CD4-positive, alpha-beta T cell treated with Interleukin-1 beta for 1 hour (primary cell): ENCODE measurements at regions not wholly inside any gene's neighbourhood (a gene's known extent, or its start where the extent isn't known, plus 50 kb on each side); places are given as distances from the start of the nearest gene placed in this dataset.

Experiments
- DNase-seq, 2 donors: peaks; one replicate each; pipeline ENCODE4 v3.0.0-alpha.2; 2020 to 2022

GRCh38 chr12:11946161-11946560 is 124.6 kb upstream of the BCL2L14 start:
- no peak for DNase-seq

GRCh38 chr12:11947213-11947612 is 123.5 kb upstream of the BCL2L14 start:
- DNase-seq, result no peak

DNA sequence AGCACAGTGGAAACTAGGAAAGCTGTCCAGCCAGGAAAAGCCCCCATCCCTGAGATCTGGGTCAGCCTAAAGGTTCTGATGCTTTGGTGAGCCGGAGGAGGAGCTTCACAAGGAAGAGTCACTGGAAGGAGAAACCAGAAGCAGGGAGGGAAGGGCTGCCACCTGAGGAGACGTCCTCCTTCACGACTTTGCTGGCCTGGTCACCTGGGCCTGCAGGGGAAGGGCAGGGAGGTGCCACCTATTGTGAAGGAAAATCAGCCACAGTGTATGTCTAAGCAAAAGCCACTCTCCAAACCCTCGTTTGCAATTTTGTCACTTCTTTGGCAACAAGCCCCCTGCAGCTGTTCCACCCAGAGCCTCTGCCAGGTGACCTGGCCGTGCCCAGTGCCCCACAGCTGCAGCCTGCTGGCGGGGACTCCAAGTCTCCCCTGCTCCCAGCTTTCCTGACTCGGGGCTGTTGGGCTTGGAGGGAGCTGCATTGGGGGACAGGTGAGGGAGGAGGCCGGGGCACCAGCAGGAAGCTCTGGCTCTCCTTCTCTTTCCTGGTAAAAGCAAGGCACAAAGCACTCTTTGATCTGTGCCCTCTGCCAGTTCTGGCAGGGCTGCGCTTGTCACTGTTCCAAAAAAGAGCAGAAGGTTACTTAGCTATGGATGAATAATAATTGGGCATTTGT is 120.9 kb upstream of the BCL2L14 start:
- no peak for DNase-seq

DNA sequence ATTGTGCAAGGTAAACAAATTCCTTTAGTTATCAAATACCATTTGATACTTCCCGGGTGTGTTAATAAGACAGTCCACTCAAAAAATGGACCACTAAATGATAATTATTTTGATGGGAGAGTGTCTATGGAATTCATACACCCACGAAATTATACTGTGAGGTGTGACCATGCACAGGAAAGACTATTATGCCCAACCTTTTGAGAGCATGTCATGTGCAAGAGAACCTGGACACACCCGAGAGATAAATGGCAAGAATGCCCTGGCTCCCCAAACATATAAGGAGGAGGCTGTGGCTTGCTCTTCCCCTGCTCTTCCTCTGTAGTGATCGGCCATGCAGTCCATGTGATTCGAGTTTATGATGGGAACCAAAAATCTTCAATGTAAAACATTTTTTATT is 119.5 kb upstream of the BCL2L14 start:
- no peak for DNase-seq

DNA sequence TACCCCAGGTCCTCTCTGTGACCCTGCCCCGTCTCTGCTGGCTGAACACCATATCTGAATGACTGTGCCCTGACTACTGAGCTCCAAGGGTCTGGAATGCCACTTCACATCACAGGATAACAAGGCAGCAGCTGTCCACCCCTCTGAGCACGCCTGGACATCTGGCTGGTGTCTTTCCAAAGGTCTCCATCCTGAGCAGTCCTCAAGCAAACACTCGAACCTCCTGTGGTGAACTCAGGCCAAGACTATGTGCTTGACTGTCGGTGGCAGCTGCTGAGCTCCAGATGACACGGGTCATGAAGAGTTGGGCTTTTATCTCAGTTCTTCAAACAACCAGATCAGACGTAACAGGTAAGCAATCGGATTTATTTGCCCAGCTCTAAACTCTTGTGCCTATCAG is 117.2 kb upstream of the BCL2L14 start:
- no peak for DNase-seq

GRCh38 chr12:11954181-11954580 is 116.6 kb upstream of the BCL2L14 start:
- DNase-seq, result no peak

DNA sequence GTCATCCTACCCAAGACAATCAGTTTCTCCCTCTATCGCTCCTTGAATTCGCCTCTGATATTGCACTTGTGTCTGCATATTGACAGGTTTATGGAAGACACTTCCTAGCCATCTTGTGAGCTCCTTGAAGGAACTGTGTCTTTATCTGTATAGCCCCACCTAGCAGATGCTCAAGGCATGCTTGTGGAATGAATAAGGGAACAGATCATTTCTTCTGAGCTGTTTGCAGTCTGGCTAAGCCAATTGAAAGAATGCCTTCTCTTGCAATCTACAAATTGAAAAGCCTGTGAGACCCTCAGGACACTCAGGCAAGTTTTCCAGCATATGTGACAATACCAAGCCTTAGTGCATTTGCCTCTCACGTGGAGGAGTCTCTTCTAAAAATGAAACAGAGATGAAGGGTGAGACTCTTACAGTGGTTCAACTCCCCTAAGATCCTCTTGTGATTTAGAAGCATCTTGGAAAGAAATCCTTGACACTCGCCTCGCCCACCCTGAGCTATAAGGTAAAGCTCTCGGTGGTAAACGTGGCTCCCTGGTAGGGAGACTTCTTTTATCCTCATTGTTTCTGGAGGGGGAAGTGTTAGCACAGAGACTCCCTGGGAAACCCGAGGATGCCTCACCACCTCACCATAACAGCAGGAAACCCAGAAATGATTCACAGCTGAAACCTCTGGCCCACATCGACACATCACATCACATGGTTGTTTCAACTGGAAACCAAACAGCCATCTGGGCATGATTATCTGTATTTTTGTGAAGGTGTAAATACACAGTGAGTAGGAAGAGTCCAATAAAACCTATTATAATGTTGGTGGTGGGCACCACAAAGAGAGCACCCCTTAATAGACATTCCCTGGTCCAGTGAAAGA is 112.3 kb upstream of the BCL2L14 start:
- no peak for DNase-seq

GRCh38 chr12:11959117-11959823 is 111.5 kb upstream of the BCL2L14 start:
- no peak for DNase-seq

DNA sequence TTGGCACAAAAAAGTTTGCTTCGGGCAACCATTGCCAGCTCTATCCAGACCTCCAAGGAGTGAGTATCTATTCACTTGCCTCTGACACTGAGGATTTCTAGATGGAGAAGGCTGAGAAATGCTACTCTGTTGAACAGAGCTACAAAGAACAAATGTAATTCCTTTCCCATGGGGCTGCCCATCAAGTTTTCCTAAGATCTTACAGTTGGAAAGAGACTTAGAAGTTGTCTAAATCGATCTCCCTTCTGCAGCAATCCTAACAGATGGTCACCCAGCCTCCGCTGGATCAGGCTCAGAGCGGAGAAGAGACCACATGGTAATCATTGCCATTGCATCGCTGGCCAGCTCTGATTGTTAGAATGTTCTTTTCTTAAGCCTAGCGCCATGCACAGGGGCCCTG is 110.1 kb upstream of the BCL2L14 start:
- DNase-seq, result no peak

DNA sequence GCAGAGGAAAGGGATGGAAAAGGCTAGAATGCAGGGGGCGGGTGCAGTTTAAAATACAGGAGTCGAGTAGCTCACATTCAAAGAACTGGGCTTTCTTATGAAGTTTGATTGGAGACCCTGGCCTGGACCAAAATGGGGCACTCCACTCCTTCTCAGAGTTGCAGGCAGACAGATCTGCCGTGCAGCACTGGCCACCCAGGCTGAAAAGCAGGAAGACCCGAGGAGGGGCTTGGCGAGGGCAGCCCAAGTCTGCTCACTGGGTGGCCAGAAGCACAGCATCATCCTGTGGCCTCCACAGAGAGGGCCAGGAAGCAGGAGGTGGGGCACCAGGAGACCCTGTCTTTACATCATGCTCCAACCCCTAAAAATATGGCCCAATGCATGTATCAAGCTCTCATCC is 109.1 kb upstream of the BCL2L14 start:
- no peak for DNase-seq

GRCh38 chr12:11962860-11963259 is 107.9 kb upstream of the BCL2L14 start:
- no peak for DNase-seq

GRCh38 chr12:11963841-11964471 is 106.8 kb upstream of the BCL2L14 start:
- DNase-seq, result no peak

DNA sequence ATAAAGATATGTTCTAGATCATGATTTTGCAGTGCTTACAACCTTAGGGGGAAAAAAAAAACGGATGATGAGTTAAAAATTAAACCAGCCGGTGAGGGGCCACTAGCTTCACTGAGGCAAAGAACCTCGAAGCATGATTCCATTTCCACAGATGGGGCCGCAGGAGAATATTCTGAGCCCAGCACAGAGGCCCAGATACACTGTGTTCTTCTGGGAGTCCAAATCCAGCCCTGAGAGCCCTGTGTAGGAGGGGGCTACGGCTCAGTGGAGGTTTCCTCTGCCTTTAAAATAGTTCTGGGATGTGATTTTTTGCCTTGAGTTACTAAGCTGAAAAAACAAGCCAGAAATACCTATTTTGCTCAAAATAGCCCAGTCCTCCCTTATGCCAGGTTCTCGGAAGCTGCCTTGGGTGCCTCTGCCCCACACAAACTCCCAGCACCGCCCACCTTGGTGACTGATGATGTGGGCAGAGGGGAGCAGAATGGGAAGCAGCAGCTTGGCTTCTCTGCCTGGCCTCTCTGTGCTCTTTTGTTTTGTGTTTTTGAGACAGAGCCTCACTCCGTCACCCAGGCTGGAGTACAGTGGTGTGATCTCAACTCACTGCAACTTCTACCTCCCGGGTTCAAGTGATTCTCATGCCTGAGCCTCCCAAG is 105.4 kb upstream of the BCL2L14 start:
- no peak for DNase-seq

- no peak for DNase-seq
These were observed 103.2 kb upstream of the BCL2L14 start for GRCh38 chr12:11967376-11968047.

GRCh38 chr12:11968048-11968383 is 102.7 kb upstream of the BCL2L14 start:
- no peak for DNase-seq

DNA sequence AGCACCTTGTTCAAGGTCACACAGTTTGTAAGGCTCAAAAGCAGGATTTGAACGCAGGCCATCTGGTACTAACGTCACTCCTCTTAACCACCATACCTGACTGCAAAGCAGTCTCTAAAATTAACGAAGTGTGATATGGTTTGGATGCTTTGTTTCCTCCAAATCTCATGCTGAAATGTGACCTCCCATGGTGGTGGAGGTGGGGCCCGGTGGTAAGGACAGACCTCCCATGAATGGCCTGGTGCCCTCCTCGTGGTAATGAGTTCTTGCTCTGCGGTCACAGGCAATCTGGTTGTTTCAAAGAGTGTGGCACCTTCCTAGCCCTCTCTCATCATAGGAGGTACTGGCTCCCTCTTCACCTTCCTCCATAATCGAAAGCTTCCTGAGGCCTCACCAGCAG is 102.2 kb upstream of the BCL2L14 start:
- no peak for DNase-seq

DNA sequence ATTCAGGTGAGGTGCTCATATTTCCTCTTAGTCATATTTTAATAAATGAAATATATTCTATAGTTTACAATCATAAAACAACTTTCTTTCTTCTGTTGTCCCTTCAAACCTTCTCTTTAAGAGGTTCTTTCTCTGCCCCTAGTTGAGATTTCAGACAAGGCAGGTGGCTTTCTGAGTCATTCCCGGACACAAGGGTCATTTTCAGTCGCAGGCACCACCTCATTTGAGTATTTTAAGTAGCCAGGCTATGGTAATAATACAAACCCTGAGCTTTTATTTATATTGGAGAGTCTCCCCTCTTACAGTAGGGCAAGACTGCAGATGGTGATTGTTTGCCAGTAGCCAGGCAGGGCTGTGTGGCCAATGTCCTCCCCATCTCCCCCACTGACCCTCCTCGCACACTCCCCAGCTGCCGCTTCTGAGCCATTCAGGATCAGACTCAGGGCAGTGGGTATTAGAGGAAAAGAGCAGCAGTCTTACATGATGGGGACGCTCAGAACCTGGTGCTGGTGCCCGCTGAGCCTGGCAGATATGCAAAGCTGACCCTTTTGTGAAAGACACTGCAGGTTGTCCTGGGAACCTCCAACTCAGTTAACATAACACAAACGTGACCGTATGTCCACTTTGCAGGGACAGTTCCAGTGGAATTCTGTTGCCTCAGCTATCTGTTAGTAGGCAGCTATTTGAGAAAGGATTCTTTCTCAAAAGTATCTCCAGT is 101.1 kb upstream of the BCL2L14 start:
- DNase-seq, result no peak

GRCh38 chr12:11970155-11970520 is 100.6 kb upstream of the BCL2L14 start:
- DNase-seq, result no peak

- DNase-seq, result no peak
These were observed 97.3 kb upstream of the BCL2L14 start for GRCh38 chr12:11973396-11973795.

GRCh38 chr12:11976005-11976404 is 94.7 kb upstream of the BCL2L14 start:
- no peak for DNase-seq

DNA sequence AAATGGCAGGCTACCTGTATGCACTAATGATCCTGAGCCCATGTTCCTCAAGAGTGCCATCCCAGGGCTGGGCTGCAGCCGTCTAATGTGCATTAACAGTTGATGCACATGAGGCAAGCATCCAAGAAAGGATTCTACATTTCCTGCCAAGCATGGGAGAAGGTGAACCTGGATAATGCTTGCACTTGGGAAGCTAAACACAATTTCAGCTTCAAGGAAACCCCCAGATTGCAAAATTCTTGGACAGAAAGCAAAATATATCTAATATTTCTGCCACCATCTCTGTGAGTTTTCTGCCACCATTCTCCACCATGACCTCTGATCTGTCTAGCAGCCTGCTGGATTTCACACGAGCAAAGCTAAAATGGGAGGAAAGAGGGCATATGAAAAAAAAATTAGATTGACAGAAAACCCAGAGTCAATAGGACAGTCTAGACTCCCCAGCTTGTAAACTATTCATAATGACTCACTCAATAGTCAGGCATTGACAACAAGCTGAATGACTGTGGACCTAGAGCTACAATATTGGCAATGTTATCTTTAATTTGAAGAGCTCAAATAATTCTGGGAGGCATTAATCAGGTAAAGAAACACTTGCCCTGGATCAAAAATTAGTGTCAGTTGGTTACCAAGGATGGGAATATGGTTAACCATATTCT is 91.9 kb upstream of the BCL2L14 start:
- no peak for DNase-seq
